ENCODE measurements at regions not wholly inside any gene's neighbourhood (a gene's known extent, or its start where the extent isn't known, plus 50 kb on each side); places are given as distances from the start of the nearest gene placed in this dataset.

DNA sequence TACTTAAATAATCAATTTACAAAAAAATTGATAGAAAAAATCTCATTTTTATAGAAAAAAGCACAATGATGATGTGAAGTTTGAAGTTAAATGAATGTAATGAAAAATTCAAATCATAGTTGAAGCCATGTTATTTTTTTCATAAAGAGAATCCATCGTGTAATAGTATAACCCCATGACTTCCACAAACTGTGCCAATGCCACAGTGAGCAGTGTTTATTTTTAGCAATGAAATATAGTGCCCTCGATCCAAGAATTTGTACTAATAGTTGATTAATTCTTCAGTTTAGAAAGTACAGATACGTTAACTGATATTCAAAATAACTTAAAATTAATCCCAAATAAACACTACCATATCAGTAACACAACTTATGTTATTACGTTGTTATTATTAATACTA lies 225.9 kb downstream of the PTPRC start:
- no peak for DNase-seq (ENCODE audit: low spot score)

DNA sequence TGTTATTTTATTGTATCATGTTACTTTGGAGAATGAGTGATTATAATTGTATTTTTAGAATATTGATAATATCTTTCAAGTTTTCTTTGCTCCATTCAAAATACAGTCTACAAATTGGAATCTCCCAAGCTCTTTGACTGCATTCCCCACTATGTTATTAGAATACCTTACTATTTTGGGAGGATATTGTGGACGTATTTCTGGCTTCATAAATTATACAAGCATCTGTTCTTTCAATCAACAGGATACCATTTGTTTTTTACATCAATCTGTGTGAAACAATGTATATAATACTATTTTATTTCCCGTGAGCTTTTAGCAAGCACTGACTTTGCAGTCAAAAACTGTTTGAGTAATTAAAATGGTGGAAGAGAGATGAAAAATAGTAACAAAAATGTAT lies 226.5 kb downstream of the PTPRC start:
- no peak for DNase-seq (ENCODE audit: low spot score)

DNA sequence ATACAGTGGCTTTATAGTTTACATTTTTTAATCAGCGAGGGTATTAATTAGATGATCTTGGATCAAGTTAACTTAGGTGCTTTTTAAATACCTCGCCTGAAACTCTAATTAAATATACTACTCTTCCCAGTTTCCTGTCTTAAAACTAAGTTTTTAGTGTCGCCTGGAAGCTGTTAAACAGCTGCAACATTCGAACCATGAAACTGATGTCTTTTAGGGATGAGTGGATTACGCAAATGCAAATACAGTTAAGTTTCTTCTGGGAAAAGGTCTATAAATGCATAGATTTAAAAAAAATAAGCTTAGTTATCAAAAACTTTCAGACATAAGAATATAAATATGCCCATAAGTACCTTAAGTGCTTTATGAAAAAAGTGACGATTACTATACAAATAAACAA lies 228.3 kb downstream of the PTPRC start:
- DNase-seq (ENCODE audit: low spot score), result no peak

DNA sequence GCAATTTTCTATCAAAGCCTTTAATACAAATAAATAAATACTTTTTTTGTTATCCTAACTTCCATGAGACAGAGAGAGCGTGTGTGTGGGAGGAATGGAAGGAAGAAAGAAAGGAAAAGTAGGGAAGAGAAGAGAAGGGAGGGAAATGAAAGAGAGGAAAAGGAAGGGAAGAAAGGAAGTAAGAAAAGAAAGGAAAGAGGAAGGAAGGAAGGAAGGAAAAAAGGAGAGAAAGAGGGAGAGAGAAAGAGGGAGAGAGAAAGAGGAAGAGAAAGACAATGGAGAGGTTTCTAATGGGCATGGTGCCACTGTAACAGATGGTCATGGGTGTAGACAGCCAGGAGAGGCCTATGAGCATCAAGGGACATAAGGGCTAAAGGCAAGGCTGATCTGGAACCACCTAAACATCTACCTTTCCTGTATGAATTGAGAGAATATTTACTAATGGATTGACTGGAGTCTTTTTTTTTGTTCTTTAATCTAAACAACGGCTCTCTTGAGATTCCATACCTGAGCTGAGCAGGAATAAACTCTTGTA lies 234.9 kb downstream of the PTPRC start:
- no peak for DNase-seq (ENCODE audit: low spot score)

DNA sequence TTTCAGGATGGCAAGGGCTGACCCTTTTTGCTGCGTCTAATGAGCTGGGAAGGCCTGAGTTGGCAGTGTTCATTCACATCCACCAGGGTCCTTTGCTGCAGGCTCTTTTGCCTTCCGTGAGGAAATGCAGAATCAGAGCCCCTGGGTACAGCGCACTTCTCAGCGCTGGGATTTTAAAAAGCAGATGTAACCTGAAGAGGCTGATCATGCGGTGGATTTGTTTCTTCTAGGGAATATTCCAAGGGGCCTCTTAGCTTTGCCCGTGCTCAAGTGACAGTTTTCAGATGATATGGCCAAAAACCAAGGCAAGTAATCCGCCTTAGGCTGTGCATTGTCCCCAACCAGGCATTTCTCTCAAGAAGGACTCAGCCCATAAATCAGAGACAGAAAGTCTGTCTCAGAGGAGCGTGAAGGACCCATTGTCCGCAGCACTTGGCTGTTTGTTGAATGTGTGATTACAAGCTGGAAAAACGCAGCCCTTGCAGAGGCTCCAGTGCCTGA lies 237.6 kb downstream of the PTPRC start:
- DNase-seq (ENCODE audit: low spot score), result no peak

DNA sequence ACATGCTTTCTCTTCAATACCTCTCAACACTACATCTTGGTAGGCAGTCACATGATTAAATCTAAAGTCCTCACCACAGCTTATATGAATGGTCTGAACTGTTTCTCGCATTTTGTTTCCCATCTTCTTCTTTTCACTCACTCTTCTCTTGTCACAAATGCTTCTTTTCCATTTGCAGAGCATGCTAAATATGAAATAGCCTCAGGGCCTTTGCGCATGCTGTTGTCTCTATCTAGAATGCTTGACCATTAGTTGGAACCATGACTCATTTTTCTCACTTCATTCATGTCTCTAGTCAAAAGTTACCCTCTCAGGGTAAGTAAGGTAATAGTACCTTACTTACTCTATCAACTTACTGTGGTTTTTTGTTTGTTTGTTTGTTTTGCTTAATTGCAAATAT lies 239.7 kb downstream of the PTPRC start:
- DNase-seq (ENCODE audit: low spot score), result no peak

DNA sequence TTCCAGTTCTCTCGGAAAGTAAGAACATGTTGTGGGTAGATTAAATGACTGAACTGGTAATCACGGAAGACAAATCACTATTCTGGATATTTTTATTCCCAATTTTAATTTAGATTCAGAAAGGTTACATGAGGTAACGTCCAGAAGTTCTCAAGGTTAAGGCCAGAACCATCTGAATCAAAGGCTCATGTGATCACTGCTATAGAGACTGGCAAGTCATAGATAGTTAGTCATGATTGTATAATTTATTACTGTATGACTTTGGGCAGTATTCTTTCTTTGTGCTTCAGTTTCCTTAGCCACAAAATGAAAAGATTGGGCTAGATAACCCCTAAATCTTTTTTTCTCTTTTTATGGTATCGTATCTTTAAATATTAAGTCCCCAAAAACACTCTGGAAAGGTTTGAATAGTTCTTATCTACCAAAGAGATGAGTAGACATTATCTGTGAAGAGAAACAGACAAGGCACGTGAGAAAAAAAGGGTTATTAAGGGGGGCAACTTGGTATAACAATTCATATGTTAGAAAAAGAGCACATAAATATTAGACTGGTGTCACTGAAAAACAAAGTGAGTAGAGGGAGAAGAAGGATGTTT lies 241.0 kb downstream of the PTPRC start:
- no peak for DNase-seq (ENCODE audit: low spot score)

DNA sequence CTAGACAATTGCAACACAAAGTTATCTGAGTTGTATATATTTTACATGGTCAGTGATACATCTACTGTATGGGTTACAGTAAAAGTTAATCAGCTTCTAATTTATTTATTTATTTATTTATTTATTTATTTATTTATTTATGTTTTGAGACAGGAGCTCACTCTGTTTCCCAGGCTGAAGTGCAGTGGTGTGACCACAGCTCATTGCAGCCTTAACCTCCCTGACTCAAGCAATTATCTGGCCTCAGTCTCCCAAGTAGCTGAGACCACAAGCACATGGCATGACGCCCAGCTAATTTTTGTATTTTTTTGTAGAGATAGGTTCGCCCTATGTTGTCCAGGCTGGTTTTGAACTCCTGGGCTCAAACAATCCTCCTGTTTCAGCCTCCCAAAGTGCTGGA lies 241.6 kb downstream of the PTPRC start:
- DNase-seq (ENCODE audit: low spot score), result no peak

DNA sequence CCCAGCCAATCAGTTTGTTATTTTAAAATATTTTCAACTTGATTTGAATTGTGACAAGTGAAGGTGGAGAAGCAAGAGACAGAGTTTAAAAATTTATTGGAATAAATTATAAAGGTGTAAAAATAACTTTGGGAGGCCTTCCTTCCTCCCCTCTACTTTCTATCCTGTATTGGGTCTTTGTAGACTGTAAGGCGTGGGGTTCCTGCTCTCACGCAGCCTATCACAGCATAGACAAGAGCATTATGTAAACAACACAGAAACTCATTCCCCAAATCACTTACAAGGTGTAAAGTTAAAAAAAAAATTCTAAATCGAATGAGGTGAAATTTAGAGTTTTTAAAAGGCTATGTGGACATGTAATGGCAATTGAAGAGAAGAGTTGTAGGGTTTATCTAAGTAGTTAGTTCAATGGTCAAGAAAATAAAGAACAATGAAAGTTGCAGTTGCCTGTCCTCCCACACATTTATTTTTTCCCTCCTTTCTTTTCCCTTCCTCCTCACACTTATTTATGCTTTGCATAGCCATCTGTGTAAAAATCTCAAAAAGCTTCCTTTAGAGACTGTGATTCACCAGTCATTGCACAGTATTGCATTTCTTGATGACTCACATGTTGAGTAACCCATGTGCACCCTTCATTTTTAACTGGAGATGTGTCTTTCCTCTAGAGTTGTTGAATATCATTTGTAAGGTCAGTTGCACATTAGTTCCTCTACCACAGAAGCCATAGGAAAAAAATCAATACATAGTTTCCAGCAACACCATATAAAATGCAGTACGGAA lies 242.2 kb downstream of the PTPRC start:
- no peak for DNase-seq (ENCODE audit: low spot score)

DNA sequence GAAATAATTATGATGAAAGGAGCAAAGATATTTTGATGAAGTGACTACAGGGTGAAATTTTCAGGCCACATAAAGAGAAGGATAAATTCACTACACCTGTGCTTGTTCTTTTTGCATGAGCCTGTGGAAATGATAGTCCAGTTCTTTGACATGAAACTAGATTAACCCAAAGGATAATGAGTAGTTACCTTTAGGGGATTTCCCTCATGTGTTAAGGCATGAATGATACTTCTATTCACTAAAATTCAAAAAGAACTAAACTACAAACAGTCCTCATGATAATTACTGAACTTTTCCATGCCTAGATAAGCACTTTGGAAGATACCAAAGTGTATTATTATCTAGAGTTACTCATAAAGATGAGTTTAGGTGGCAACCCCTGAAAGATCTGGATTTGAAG lies 244.3 kb downstream of the PTPRC start:
- DNase-seq (ENCODE audit: low spot score), result no peak

DNA sequence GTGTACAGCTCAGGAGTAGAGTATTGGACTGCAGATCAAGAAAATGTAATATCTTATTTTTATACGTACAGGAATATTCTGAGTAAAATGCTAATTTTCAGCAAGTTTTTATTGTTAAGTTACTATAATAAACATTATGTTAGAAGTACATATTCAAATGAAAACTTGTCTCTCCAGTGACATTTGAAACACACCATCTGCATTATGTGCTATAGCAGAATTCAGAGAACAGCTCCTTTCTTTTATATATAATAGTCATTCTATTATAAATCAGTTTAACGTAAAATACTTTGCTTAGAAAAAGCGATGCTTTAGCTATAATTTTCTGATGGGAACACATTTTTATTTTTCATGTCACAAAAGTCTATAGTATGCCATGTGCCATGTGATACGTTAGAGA lies 249.0 kb downstream of the PTPRC start:
- no peak for DNase-seq (ENCODE audit: low spot score)

DNA sequence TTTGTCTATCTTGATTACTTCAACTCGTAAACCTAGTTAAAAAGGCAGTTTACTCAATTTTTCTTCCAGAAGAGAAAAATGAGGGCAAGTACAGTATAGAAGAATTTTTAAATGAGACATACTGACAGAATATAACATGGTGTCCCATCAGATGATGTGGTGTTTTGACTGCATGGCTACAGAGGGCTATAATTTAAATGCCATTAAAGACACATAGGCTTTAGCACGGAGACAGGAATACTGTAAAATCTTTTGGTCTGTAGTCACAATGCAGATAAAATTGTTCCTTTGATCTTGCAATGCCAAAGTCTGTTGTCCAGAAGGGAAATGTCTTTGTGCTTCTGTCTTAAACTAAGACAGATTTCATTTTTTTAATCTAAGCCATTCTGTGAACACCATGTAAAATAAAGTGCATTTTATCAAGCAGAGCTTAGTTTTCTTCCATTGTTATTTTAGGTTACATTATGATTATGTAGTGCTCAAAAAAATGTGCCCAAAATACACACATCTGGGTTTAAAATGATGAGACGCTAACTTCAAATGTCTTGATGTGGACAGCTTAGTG lies 249.6 kb downstream of the PTPRC start:
- DNase-seq (ENCODE audit: low spot score), result no peak

DNA sequence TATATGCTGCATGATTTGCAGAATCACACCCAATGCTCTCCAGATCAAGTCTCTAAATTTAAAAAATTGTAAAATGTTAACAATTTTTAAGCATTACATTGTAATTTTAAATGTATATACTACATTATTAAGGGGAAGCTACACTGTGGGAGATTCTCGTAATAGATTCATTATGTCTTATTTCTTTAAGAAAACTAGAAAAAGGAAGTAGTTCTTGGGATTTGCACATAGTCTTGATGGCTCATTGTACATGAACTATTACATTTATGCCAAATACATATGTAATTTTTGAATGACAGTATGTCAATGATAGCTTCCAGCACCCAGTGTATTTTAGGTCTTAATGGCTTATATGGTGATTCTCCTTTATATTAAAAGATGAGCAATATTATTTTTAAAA lies 250.3 kb downstream of the PTPRC start:
- DNase-seq (ENCODE audit: low spot score), result no peak

DNA sequence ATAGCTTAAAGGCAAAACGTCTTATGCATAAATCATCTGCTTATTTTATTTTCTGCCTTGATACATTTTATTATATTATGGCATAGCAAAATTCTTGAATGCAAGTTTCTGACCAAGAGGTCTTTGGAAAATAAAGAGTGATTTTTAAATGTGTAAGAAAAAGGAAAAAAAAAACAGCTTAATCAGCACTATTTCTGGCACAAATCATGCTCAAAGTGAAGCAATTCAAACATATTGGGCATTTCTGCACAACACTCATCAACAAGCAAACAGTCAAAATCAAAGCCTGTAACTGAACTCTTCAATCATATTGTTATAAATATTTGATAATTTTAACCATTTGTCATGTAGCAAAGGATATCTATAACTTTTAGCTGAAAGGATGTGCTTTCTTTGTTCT lies 250.9 kb downstream of the PTPRC start:
- DNase-seq (ENCODE audit: low spot score), result no peak

DNA sequence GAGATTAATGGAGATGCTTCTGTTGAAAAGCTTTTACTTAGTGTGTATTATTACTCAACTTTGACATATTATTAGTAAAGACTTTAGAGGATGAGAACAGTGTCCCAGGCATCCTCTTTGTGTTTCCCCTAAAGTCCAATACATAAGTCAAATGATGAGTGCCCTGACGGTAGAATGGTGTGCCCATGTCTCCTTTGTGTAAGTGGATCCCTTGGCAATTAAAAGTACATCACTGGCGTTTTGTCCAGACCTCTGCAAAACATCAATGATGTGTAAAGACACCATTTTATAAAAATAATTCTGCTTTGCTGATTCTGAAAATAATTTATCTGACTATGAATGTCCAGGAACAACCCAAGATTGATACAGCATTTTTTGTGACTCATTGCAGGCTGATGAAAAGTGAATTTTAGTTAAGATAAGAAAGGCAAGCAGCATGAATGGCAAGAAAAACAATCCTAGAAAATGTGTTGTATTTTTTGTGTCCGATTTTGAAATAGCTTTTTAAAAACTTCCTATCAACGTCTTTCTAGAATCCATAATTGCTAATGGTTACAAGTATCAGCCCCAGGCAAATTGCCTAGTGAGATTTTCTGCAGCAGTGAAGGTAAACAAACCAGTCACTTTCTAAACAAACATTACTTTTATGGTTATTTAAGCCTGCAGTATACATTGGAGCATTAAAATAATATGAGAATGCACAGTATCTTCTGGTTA lies 251.5 kb downstream of the PTPRC start:
- no peak for DNase-seq (ENCODE audit: low spot score)

DNA sequence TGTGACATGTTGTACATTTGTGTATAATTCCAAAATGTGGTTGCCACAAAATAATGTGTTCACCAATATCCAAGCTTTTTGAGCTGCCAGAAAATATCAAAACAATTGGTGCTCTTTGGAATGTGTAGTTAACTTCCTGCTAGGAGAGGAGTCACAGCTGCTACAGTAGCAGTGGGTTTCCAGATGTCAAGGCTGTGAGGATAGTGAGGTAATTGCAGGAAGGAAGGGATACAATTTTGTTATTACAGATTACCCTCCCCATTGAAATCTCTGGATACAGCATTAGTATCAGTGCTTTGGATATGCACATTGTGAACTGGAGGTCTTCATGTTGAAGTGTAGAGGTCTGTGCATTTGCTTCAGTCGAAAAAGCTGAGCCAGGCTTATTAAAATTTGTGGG lies 253.2 kb downstream of the PTPRC start:
- DNase-seq (ENCODE audit: low spot score), result no peak

DNA sequence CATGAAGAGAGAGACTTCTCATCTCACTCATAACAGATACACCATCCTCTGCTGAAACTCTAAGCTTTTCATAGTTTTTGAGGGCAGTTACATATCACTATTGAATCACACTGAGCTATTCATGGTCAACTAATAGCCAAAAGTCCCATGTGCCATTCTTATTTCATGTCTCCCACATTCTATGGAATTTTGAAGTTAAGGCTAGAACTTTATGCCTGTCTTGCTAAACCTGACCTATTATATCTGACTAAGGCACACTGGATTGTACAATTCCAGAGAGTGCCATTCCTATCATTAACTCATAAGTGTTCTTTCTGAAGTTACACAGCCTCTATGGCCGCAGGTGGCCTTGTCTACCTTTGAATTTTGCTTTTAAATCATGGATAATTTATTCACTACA lies 254.3 kb downstream of the PTPRC start:
- no peak for DNase-seq (ENCODE audit: low spot score)

DNA sequence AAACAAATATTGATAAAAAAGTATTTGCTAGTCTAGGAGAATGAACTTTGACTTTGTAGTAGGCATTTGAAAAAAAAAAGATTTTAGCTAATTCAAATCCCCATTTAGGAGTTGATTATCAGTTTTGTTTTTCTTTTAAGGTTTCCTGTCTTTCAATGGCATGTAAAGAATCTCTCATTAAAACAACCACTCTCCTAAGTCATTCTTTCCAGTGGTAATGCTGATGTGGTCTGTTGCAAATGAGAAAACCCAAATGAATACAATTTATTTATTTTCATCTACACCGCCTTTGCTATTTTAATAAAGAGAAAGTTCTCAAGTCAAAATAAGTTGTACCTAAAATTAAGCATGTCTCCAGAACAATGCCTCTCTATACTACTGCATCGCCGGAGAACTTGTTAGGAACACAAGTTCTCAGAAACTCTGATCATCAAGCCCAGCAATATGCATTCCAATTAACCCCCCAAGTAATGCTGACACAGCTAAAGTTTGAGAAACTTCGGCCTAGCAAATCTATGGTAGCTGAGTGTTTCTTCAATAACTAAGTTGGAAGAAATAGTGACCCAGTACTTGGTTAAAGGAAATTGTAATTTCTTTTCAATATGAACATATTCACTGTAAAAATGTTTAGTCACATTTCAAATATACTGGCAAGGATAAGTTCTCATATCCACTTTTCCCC lies 255.1 kb downstream of the PTPRC start:
- DNase-seq (ENCODE audit: low spot score), result no peak

DNA sequence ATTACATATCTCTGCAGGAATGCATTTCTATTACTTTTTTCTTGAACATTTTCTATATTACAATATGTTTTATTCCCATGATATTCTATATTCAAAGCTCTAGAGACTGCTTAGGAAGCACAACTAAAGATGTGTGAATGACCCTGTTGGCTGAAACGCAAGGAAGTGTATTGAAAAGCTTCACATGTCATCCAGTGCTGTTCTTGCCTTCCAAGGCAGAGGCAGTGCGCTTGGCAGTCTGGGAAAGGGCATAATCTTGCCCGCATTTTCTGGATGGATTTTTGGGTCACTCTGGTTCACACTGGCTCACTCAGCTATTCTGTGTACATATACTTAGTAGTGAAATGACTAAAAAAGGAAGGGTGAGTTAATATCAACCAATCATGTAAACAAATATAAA lies 262.4 kb downstream of the PTPRC start:
- no peak for DNase-seq (ENCODE audit: low spot score)

DNA sequence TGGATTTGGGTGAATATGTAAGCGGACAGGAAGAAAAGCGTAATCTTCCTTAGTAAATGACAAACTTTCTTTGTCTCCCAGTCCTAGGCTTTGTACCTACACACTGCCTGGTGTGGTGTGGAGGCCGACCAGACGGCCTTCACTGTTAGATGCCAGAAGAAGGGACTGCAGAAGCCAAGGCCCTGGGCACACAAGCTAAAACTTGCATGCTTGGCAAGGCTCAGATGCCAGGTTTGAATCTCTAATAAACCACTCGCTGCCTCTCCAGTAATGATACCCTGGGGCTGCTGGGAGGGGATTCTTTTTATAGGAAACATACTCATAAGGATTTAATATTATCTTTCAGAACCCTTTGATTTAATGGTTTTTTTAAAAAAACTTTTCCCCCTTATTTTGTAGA lies 263.8 kb downstream of the PTPRC start:
- no peak for DNase-seq (ENCODE audit: low spot score)

DNA sequence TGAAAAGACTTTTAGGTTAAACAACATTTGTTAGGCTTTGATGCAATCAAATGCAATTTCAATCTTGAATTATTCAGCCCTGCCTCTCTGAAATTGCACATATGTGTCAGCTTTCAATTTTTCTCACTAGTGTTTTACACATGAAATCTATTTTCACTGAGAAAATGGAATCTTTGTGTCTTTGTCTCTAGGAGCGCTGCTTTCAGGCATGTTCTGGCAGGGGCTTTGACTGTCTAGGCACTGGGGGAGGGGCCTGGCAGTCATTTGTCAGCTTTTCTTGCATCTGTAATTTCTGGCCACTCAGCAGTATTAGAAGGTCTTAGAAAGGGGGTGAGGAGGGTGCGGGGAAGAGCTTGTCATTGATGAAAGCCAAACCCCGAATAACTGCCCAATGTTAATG lies 264.4 kb downstream of the PTPRC start:
- DNase-seq (ENCODE audit: low spot score), result no peak

DNA sequence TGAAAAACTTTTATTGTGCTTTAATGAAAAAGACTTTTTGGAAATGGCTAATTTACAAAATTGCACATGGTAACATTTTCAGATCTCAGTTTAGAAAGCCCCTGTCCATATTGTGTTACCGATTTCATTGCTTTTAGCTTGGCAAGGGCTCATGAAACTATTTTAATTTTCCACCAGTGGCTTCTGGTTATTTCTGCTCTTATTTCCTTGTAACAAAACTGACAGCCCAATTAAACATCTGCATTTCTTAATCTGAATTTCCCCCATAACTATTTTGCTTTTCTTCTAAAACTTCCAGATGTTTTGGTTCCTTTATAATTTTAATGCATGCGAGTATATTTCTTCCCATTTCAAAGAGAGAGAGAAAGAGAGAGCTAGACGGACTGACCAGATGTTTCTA lies 264.8 kb downstream of the PTPRC start:
- no peak for DNase-seq (ENCODE audit: low spot score)
